A549 (cell line): ENCODE measurements at regions not wholly inside any gene's neighbourhood (a gene's known extent, or its start where the extent isn't known, plus 50 kb on each side); places are given as distances from the start of the nearest gene placed in this dataset.

Source experiments
- ATAC-seq, 2 experiments: fragments of 200-7000 bp in 1 of 2; fragments of >200 bp in 1 of 2; cut with Nextera tagmentation in 1 of 2; cut with Tn5 transposase in 1 of 2; 3 replicates each; pipeline versions ENCODE4 v1.8.0 to v1.9.1; 2018 to 2020; ENCODE audit warnings: mild to moderate bottlenecking in 1 of 2, moderate library complexity in 1 of 2
- CTCF ChIA-PET: fragments of 300-600 bp; sonication (Branson Sonifier 250); formaldehyde crosslinking; extraction: SDS; loops from one replicate; lab custom pipeline; 2021; ENCODE audit warnings: antibody characterized with exemption, inconsistent platforms; lab: Yijun Ruan, JAX
- POLR2A ChIA-PET: fragments of 350-600 bp; formaldehyde crosslinking; extraction: SDS; loops from one replicate; lab custom pipeline; 2021; ENCODE audit warnings: antibody characterized with exemption, inconsistent platforms; lab: Yijun Ruan, JAX
- DNase-seq, 2 experiments: peaks; one replicate each; pipeline versions ENCODE4 v3.0.0 to v3.0.0-alpha.2; 2011 to 2016; ENCODE audit warnings: low read depth in 1 of 2, low spot score in 1 of 2
- FAIRE-seq: peaks from 2 replicates; lab custom pipeline; 2011; peaks lifted over from hg19 to GRCh38; lab: Jason Lieb, UNC
- H3K27ac ChIP-seq, 2 experiments: fragments of >200 bp; sonication (Bioruptor Twin); formaldehyde crosslinking; 3 replicates each; pipeline ENCODE4 v1.5.1; 2016 to 2017
- H3K4me1 ChIP-seq: fragments of >200 bp; sonication (Bioruptor Twin); formaldehyde crosslinking; 3 replicates; pipeline ENCODE4 v1.6.1; 2016
- H3K4me2 ChIP-seq: fragments of >200 bp; sonication (Bioruptor Twin); formaldehyde crosslinking; 3 replicates; pipeline ENCODE4 v1.6.1; 2016
- H3K4me3 ChIP-seq: fragments of >200 bp; sonication (Bioruptor Twin); formaldehyde crosslinking; 3 replicates; pipeline ENCODE4 v1.5.1; 2016
- H3K9me3 ChIP-seq: fragments of >200 bp; sonication (Bioruptor Twin); formaldehyde crosslinking; 3 replicates; pipeline ENCODE4 v1.6.1; 2016
- CBX8 ChIP-seq: fragments of 200-600 bp; sonication (generic); IDR thresholded peaks from 2 replicates; pipeline ENCODE4 v1.6.1; 2016
- CEBPB ChIP-seq, 2 experiments: fragments of >200 bp in 1 of 2; sonication (Bioruptor Twin) in 1 of 2; formaldehyde crosslinking in 1 of 2; IDR thresholded peaks; 2 replicates each; pipeline ENCODE4 v1.6.1; 2012 to 2016
- EHF ChIP-seq: fragments of 250-450 bp; sonication (Bioruptor Pico); IDR thresholded peaks from 2 replicates; pipeline ENCODE4 v1.5.0; 2020; ENCODE audit warnings: mild to moderate bottlenecking
- ESRRA ChIP-seq: fragments of 150-350 bp; IDR thresholded peaks from 2 replicates; pipeline ENCODE4 v1.6.1; 2014; ENCODE audit warnings: mild to moderate bottlenecking, low read length, borderline replicate concordance
- FOSB ChIP-seq: fragments of 250-450 bp; sonication (Bioruptor Pico); IDR thresholded peaks from 2 replicates; pipeline ENCODE4 v1.5.0; 2020; ENCODE audit warnings: mild to moderate bottlenecking, moderate library complexity
- FOSL2 ChIP-seq, 2 experiments: fragments of 450-650 bp in 1 of 2; fragments of >200 bp in 1 of 2; sonication (Bioruptor Twin) in 1 of 2; formaldehyde crosslinking; IDR thresholded peaks; 2 replicates each; pipeline versions ENCODE4 v1.5.0 to v1.6.1; 2016 to 2020; ENCODE audit warnings: mild to moderate bottlenecking in 1 of 2, moderate library complexity in 1 of 2
- HDAC2 ChIP-seq: fragments of 200-600 bp; sonication (generic); IDR thresholded peaks from 2 replicates; pipeline ENCODE4 v1.6.1; 2016
- HOXB5 ChIP-seq: fragments of 250-450 bp; sonication (Bioruptor Pico); IDR thresholded peaks from 2 replicates; pipeline ENCODE4 v1.5.0; 2020; ENCODE audit warnings: mild to moderate bottlenecking, moderate library complexity
- JUNB ChIP-seq: fragments of >200 bp; sonication (Bioruptor Twin); formaldehyde crosslinking; IDR thresholded peaks from 2 replicates; pipeline ENCODE4 v1.6.1; 2016
- MAFK ChIP-seq: fragments of 450-650 bp; IDR thresholded peaks from 2 replicates; pipeline ENCODE4 v1.6.1; 2014; ENCODE audit not compliant: partially characterized antibody
- MAZ ChIP-seq: fragments of 150-350 bp; IDR thresholded peaks from 2 replicates; pipeline ENCODE4 v1.6.1; 2014; ENCODE audit warnings: antibody characterized with exemption, low read depth, low read length, borderline replicate concordance
- MYC ChIP-seq: IDR thresholded peaks from 2 replicates; pipeline ENCODE4 v1.6.1; 2012; ENCODE audit warnings: mild to moderate bottlenecking, inconsistent platforms, low read length, improper control_type of control experiment, borderline replicate concordance
- NFE2L2 ChIP-seq: fragments of 150-350 bp; conservative IDR thresholded peaks from 2 replicates; pipeline ENCODE4 v1.6.1; 2014; ENCODE audit warnings: low read length
- PHF8 ChIP-seq: fragments of 200-600 bp; sonication (generic); IDR thresholded peaks from 2 replicates; pipeline ENCODE4 v1.6.1; 2016; ENCODE audit warnings: low read depth, mild to moderate bottlenecking, antibody characterized with exemption, moderate library complexity, borderline replicate concordance
- POLR2AphosphoS2 ChIP-seq: conservative IDR thresholded peaks from 2 replicates; pipeline ENCODE4 v1.6.1; 2012; ENCODE audit warnings: low read length, improper control_type of control experiment, inconsistent platforms
- RARB ChIP-seq: fragments of 250-450 bp; sonication (Bioruptor Pico); IDR thresholded peaks from 2 replicates; pipeline ENCODE4 v1.8.0; 2021; ENCODE audit warnings: mild to moderate bottlenecking, moderate library complexity
- RFX5 ChIP-seq: fragments of 450-650 bp; IDR thresholded peaks from 2 replicates; pipeline ENCODE4 v1.7.1; 2014; ENCODE audit warnings: antibody characterized with exemption, mild to moderate bottlenecking, moderate library complexity
- SMC3 ChIP-seq: fragments of >200 bp; sonication (Bioruptor Twin); formaldehyde crosslinking; IDR thresholded peaks from 3 replicates; pipeline ENCODE4 v1.6.1; 2018; ENCODE audit warnings: inconsistent platforms
- TFCP2L1 ChIP-seq: fragments of 250-450 bp; sonication (Bioruptor Pico); IDR thresholded peaks from 2 replicates; pipeline ENCODE4 v1.5.0; 2021; ENCODE audit warnings: mild to moderate bottlenecking
- ZFP36 ChIP-seq: fragments of 450-650 bp; IDR thresholded peaks from 2 replicates; pipeline ENCODE4 v1.6.1; 2014; ENCODE audit warnings: borderline replicate concordance; ENCODE audit not compliant: partially characterized antibody
- ZSCAN20 ChIP-seq: fragments of 250-450 bp; sonication (Bioruptor Pico); IDR thresholded peaks from 2 replicates; pipeline ENCODE4 v1.8.0; 2022; ENCODE audit warnings: mild to moderate bottlenecking, moderate library complexity
- WGBS: methylation state at CpG from one replicate; pipeline ENCODE4 v1.1.6; 2017; ENCODE audit errors: missing lambda C conversion rate; 5-methylcytosine and 5-hydroxymethylcytosine counted together
- TF ChIP-seq, protein P1 (sequence below): fragments of 450-650 bp; IDR thresholded peaks from 2 replicates; pipeline ENCODE4 v1.6.1; 2014; ENCODE audit warnings: antibody characterized with exemption
- TF ChIP-seq, protein P2 (sequence below): fragments of 200-600 bp; sonication (generic); IDR thresholded peaks from 2 replicates; pipeline ENCODE4 v1.6.1; 2016; ENCODE audit warnings: antibody characterized with exemption, mild to moderate bottlenecking, moderate library complexity
- TF ChIP-seq, protein P3 (sequence below): fragments of >200 bp; sonication (Bioruptor Twin); formaldehyde crosslinking; IDR thresholded peaks from 2 replicates; pipeline ENCODE4 v1.6.1; 2016
- TF ChIP-seq, protein P4 (sequence below): fragments of 150-350 bp; IDR thresholded peaks from 2 replicates; pipeline ENCODE4 v1.6.1; 2014; ENCODE audit warnings: low read depth, mild to moderate bottlenecking, low read length
- TF ChIP-seq, protein P5 (sequence below): fragments of >200 bp; sonication (Bioruptor Twin); formaldehyde crosslinking; IDR thresholded peaks from 3 replicates; pipeline ENCODE4 v1.6.1; 2016
- TF ChIP-seq, protein P6 (sequence below): IDR thresholded peaks from 2 replicates; pipeline ENCODE4 v1.6.1; 2012; ENCODE audit warnings: low read depth, borderline replicate concordance

DNA sequence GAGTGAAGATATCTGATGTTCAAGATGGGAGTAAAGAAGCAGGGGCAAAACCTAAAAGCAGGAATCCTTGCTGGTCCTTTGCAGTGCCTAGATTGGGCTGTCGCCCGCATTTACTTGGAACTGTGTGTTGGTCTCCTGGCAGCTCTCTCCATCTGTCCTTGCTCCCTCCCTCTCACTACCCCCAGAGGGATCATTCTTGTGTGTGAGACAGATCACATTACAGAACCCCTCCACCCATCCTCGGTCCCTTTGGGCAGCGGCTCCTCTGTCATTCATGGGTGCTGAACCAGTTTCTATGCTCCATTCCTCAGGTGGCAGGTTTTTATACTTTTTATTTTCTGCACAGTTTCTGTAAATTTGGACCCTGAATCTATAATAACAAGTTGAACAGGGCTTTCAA, 99.4 kb upstream of the MYOCD start:
- Histone ChIP-seq H3K9me3 (peaks cover 19% of the 10 kb centered on the region), H3K4me1 (no peaks in the 10 kb centered on the region), H3K4me3 (no peak overlapping the region), H3K4me2 (no peak overlapping the region), H3K27ac (no peak overlapping the region)
- TF ChIP-seq FOSL2 (IDR thresholded peaks at IDR 0.05), result no peak
- no peak for TF ChIP-seq FOSL2 (CRISPR knock-in tag; IDR thresholded peaks at IDR 0.05)
- TF ChIP-seq HDAC2, result no peak
- TF ChIP-seq JUNB, result no peak
- TF ChIP-seq MAFK, result no peak
- no peak for TF ChIP-seq ZSCAN20
- TF ChIP-seq, protein P1, sequence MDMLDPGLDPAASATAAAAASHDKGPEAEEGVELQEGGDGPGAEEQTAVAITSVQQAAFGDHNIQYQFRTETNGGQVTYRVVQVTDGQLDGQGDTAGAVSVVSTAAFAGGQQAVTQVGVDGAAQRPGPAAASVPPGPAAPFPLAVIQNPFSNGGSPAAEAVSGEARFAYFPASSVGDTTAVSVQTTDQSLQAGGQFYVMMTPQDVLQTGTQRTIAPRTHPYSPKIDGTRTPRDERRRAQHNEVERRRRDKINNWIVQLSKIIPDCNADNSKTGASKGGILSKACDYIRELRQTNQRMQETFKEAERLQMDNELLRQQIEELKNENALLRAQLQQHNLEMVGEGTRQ, result no peak
- no peak for TF ChIP-seq RARB
- TF ChIP-seq HOXB5, result no peak
- TF ChIP-seq EHF (CRISPR knock-in tag), result no peak
- no peak for TF ChIP-seq ESRRA
- no peak for TF ChIP-seq POLR2AphosphoS2
- no peak for TF ChIP-seq PHF8
- TF ChIP-seq, protein P2, sequence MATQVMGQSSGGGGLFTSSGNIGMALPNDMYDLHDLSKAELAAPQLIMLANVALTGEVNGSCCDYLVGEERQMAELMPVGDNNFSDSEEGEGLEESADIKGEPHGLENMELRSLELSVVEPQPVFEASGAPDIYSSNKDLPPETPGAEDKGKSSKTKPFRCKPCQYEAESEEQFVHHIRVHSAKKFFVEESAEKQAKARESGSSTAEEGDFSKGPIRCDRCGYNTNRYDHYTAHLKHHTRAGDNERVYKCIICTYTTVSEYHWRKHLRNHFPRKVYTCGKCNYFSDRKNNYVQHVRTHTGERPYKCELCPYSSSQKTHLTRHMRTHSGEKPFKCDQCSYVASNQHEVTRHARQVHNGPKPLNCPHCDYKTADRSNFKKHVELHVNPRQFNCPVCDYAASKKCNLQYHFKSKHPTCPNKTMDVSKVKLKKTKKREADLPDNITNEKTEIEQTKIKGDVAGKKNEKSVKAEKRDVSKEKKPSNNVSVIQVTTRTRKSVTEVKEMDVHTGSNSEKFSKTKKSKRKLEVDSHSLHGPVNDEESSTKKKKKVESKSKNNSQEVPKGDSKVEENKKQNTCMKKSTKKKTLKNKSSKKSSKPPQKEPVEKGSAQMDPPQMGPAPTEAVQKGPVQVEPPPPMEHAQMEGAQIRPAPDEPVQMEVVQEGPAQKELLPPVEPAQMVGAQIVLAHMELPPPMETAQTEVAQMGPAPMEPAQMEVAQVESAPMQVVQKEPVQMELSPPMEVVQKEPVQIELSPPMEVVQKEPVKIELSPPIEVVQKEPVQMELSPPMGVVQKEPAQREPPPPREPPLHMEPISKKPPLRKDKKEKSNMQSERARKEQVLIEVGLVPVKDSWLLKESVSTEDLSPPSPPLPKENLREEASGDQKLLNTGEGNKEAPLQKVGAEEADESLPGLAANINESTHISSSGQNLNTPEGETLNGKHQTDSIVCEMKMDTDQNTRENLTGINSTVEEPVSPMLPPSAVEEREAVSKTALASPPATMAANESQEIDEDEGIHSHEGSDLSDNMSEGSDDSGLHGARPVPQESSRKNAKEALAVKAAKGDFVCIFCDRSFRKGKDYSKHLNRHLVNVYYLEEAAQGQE, result no peak
- TF ChIP-seq CBX8, result no peak
- TF ChIP-seq ZFP36, result no peak
- no peak for TF ChIP-seq CEBPB (IDR thresholded peaks at IDR 0.05)
- TF ChIP-seq, protein P3, sequence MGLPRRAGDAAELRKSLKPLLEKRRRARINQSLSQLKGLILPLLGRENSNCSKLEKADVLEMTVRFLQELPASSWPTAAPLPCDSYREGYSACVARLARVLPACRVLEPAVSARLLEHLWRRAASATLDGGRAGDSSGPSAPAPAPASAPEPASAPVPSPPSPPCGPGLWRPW, result no peak
- no peak for ATAC-seq
- DNase-seq, result no peak
- ChIA-PET POLR2A (no interaction called here), CTCF (interaction anchor here (0.6 to 4.9 kb wide), 4 partner anchors 20 to 171 kb away, joined by 3 to 26 read pairs (median 6); no protein-coding TSS in a partner anchor)
- FAIRE-seq, result no peak
- WGBS, result 88% methylated on average over 4 of the region's 4 CpGs

DNA sequence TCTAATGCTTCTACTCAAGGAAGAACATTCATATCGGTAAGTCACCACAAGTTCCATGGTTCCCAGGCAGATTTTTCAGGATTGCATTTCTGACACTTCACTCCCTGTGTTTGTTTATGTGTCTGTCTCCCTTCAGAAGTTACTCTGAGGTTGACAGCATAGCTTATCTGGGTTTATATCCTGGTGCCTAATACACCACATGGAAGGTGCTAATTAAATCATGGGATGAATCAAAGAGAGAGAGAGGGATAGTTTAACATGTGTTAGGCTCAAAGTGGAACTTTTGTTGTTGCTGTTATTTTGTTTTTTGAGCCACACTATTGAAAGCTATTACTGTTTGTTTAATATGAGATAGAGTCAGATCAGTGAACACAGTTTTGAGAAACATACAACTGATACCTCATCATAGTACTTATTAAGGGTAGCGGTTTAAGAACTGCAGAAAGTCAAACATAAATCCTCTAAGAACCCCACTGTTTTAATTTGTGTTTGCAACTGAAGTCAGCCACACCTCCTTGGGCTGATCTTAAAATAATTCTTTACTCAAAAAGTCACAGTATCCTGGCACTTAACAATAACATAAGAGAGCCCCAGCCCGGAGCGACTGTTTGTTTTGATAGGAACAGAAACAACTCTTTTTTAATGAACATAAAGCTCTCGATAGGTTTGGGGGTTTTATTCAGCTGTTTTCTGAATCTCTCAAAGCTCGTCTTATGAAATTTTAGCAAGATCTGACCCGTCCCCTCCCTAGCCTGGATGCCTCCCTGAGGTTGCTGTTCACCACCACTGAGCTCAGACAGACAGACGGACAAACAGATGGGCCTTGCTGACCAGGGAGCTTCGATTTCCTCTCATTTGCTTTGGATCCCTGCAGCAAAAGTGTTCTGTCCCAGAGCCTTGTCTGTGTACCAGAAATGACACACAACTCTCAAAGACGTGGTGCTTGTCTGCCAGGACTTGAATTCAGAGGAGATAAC, 98.3 kb upstream of the MYOCD start:
- CTCF ChIA-PET, result interaction anchor here (0.7 to 4.9 kb wide), 4 partner anchors 12 to 100 kb away, joined by 3 to 26 read pairs (median 6); no protein-coding TSS in a partner anchor
- POLR2A ChIA-PET, result no interaction called here
- Histone ChIP-seq H3K9me3 (peaks cover 19% of the 10 kb centered on the region), H3K4me2 (no peak overlapping the region), H3K27ac (no peak overlapping the region), H3K4me1 (no peaks in the 10 kb centered on the region), H3K4me3 (no peak overlapping the region)
- 67% methylated on average over 10 of the region's 10 CpGs for WGBS
- TF ChIP-seq, protein P4, sequence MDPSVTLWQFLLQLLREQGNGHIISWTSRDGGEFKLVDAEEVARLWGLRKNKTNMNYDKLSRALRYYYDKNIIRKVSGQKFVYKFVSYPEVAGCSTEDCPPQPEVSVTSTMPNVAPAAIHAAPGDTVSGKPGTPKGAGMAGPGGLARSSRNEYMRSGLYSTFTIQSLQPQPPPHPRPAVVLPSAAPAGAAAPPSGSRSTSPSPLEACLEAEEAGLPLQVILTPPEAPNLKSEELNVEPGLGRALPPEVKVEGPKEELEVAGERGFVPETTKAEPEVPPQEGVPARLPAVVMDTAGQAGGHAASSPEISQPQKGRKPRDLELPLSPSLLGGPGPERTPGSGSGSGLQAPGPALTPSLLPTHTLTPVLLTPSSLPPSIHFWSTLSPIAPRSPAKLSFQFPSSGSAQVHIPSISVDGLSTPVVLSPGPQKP, result no peak
- no peak for TF ChIP-seq SMC3
- TF ChIP-seq, protein P5, sequence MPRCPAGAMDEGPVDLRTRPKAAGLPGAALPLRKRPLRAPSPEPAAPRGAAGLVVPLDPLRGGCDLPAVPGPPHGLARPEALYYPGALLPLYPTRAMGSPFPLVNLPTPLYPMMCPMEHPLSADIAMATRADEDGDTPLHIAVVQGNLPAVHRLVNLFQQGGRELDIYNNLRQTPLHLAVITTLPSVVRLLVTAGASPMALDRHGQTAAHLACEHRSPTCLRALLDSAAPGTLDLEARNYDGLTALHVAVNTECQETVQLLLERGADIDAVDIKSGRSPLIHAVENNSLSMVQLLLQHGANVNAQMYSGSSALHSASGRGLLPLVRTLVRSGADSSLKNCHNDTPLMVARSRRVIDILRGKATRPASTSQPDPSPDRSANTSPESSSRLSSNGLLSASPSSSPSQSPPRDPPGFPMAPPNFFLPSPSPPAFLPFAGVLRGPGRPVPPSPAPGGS, result no peak
- no peak for TF ChIP-seq HOXB5
- no peak for TF ChIP-seq FOSL2 (IDR thresholded peaks at IDR 0.05)
- no peak for TF ChIP-seq FOSL2 (CRISPR knock-in tag; IDR thresholded peaks at IDR 0.05)
- TF ChIP-seq MAZ, result no peak
- no peak for TF ChIP-seq FOSB (CRISPR knock-in tag)
- TF ChIP-seq MYC, result no peak
- TF ChIP-seq HDAC2, result no peak
- TF ChIP-seq CEBPB (IDR thresholded peaks at IDR 0.05), result no peak
- TF ChIP-seq, protein P6, sequence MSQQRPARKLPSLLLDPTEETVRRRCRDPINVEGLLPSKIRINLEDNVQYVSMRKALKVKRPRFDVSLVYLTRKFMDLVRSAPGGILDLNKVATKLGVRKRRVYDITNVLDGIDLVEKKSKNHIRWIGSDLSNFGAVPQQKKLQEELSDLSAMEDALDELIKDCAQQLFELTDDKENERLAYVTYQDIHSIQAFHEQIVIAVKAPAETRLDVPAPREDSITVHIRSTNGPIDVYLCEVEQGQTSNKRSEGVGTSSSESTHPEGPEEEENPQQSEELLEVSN, result no peak
- TF ChIP-seq MAFK, result no peak
- TF ChIP-seq TFCP2L1 (CRISPR knock-in tag), result no peak
- TF ChIP-seq NFE2L2, result no peak
- TF ChIP-seq RFX5, result no peak
- DNase-seq, result no peak
- ATAC-seq, result no peak
- no peak for FAIRE-seq
